IMR-90 (cell line): ENCODE measurements at regions not wholly inside any gene's neighbourhood (a gene's known extent, or its start where the extent isn't known, plus 50 kb on each side); places are given as distances from the start of the nearest gene placed in this dataset.

Experiments
- ATAC-seq: fragments of 200-7000 bp; cut with Tn5 transposase; 2 replicates; pipeline ENCODE4 v1.9.1; 2020; ENCODE audit warnings: low read depth, mild to moderate bottlenecking, moderate library complexity
- BruUV-seq: library from RNA; stranded (reverse); fragments of 400-500 nt; replicated peaks from 2 replicates; lab custom pipeline; 2021; lab: Mats Ljungman, UMichigan
- CTCF ChIA-PET: fragments of 300-600 bp; formaldehyde crosslinking; extraction: SDS; loops from one replicate; lab custom pipeline; 2021; ENCODE audit warnings: antibody characterized with exemption; lab: Yijun Ruan, JAX
- POLR2A ChIA-PET: fragments of 300-600 bp; sonication (Branson Sonifier 250); formaldehyde crosslinking; loops from one replicate; lab custom pipeline; 2022; ENCODE audit warnings: antibody characterized with exemption; ENCODE audit not compliant: unreplicated experiment; lab: Charles Lee
- DNase-seq: peaks from one replicate; pipeline ENCODE4 v3.0.0; 2013
- H2AFZ ChIP-seq: replicated peaks from 2 replicates; pipeline ENCODE3; 2013; ENCODE audit warnings: low read length, mild to moderate bottlenecking; ENCODE audit not compliant: poor library complexity
- H2AK5ac ChIP-seq: 2 replicates; pipeline ENCODE4 v1.6.1; 2013; ENCODE audit warnings: low read depth, low read length, inconsistent platforms
- H2AK9ac ChIP-seq: replicated peaks from 2 replicates; pipeline ENCODE3; 2013; ENCODE audit warnings: mild to moderate bottlenecking, low read depth, low read length, moderate library complexity; ENCODE audit not compliant: poor library complexity
- H2BK120ac ChIP-seq: 2 replicates; pipeline ENCODE4 v1.6.1; 2013; ENCODE audit warnings: low read depth, low read length, inconsistent platforms
- H2BK15ac ChIP-seq: 3 replicates; pipeline ENCODE4 v1.6.1; 2013; ENCODE audit warnings: low read depth, low read length, inconsistent platforms
- H2BK20ac ChIP-seq: 2 replicates; pipeline ENCODE4 v1.6.1; 2013; ENCODE audit warnings: low read depth, mild to moderate bottlenecking, inconsistent platforms, low read length, moderate library complexity
- H2BK5ac ChIP-seq: 2 replicates; pipeline ENCODE4 v1.6.1; 2013; ENCODE audit warnings: mild to moderate bottlenecking, low read depth, low read length, inconsistent platforms; ENCODE audit not compliant: poor library complexity, severe bottlenecking
- H3K14ac ChIP-seq: replicated peaks from 2 replicates; pipeline ENCODE4 v1.6.1; 2013; ENCODE audit warnings: low read depth, low read length, inconsistent platforms
- H3K18ac ChIP-seq: 2 replicates; pipeline ENCODE4 v1.6.1; 2013; ENCODE audit warnings: low read depth, low read length, control low read depth
- H3K23ac ChIP-seq: 2 replicates; pipeline ENCODE4 v1.6.1; 2013; ENCODE audit warnings: low read depth, low read length, inconsistent platforms
- H3K27ac ChIP-seq: 2 replicates; pipeline ENCODE4 v1.5.1; 2013; ENCODE audit warnings: mild to moderate bottlenecking, control low read depth, low read length; ENCODE audit not compliant: insufficient read depth
- H3K27me3 ChIP-seq: 2 replicates; pipeline ENCODE4 v1.6.1; 2013; ENCODE audit warnings: low read length; ENCODE audit not compliant: control insufficient read depth, insufficient read depth
- H3K36me3 ChIP-seq: 2 replicates; pipeline ENCODE4 v1.6.1; 2013; ENCODE audit warnings: low read length, mixed read lengths; ENCODE audit not compliant: control insufficient read depth, insufficient read depth
- H3K4ac ChIP-seq: 2 replicates; pipeline ENCODE4 v1.6.1; 2013; ENCODE audit warnings: low read depth, low read length, inconsistent platforms
- H3K4me1 ChIP-seq: 2 replicates; pipeline ENCODE4 v1.6.1; 2013; ENCODE audit warnings: low read length, mixed read lengths; ENCODE audit not compliant: control insufficient read depth, insufficient read depth
- H3K4me2 ChIP-seq: 2 replicates; pipeline ENCODE4 v1.6.1; 2013; ENCODE audit warnings: low read depth, mild to moderate bottlenecking, control low read depth, low read length, moderate library complexity
- H3K4me3 ChIP-seq: 2 replicates; pipeline ENCODE4 v1.5.1; 2013; ENCODE audit warnings: low read depth, mild to moderate bottlenecking, control low read depth, low read length, moderate library complexity; ENCODE audit not compliant: insufficient read depth
- H3K56ac ChIP-seq: 2 replicates; pipeline ENCODE4 v1.6.1; 2013; ENCODE audit warnings: low read length, inconsistent platforms; ENCODE audit not compliant: insufficient read depth; ENCODE audit errors: extremely low read depth
- H3K79me1 ChIP-seq, 2 experiments: 2 replicates each; pipeline ENCODE4 v1.6.1; 2013; ENCODE audit warnings: low read length in 2 of 2, inconsistent platforms in 1 of 2, low read depth in 1 of 2
- H3K9ac ChIP-seq: 2 replicates; pipeline ENCODE4 v1.6.1; 2013; ENCODE audit warnings: low read depth, low read length, control low read depth
- H3K9me1 ChIP-seq: 2 replicates; pipeline ENCODE4 v1.6.1; 2013; ENCODE audit warnings: low read length, inconsistent platforms; ENCODE audit not compliant: insufficient read depth
- H3K9me3 ChIP-seq: 2 replicates; pipeline ENCODE4 v1.6.1; 2013; ENCODE audit warnings: low read length; ENCODE audit not compliant: control insufficient read depth, insufficient read depth
- H4K20me1 ChIP-seq: 2 replicates; pipeline ENCODE4 v1.6.1; 2013; ENCODE audit warnings: low read length, inconsistent platforms; ENCODE audit not compliant: insufficient read depth
- H4K5ac ChIP-seq: 2 replicates; pipeline ENCODE4 v1.6.1; 2013; ENCODE audit warnings: mild to moderate bottlenecking, low read depth, low read length, control low read depth
- H4K8ac ChIP-seq, 2 experiments: 2 replicates each; pipeline ENCODE4 v1.6.1; 2013; ENCODE audit warnings: low read depth in 2 of 2, low read length in 2 of 2, control low read depth in 1 of 2, inconsistent platforms in 1 of 2
- H4K91ac ChIP-seq: 2 replicates; pipeline ENCODE4 v1.6.1; 2013; ENCODE audit warnings: low read depth, low read length, inconsistent platforms; ENCODE audit not compliant: insufficient read depth
- CEBPB ChIP-seq: IDR thresholded peaks from 2 replicates; pipeline ENCODE4 v1.6.1; 2012; ENCODE audit warnings: low read depth, low read length, improper control_type of control experiment
- FOS ChIP-seq: fragments of 150-350 bp; IDR thresholded peaks from 2 replicates; pipeline ENCODE4 v1.6.1; 2016; ENCODE audit warnings: low read depth, low read length
- WGBS, 2 experiments: methylation state at CpG; one replicate each; pipeline versions ENCODE4 v1.1.5 to v1.1.7; 2013; ENCODE audit warnings: missing lambda C conversion rate in 2 of 2; ENCODE audit not compliant: insufficient read length in 1 of 2; ENCODE audit errors: extremely low coverage in 2 of 2; 5-methylcytosine and 5-hydroxymethylcytosine counted together
- dilution Hi-C: fragments of 300-500 bp; cut with HindIII; formaldehyde crosslinking; loops from one replicate; pipeline ENCODE4 v1.14.3; 2018; ENCODE audit warnings: low sequenced_read_pairs; ENCODE audit not compliant: unreplicated experiment
- in situ Hi-C: fragments of 300-500 bp; cut with MboI; formaldehyde crosslinking; loops from 3 replicates; pipeline ENCODE4 v1.14.3; 2019; ENCODE audit warnings: low sequenced_read_pairs, inconsistent platforms, mixed read lengths
- intact Hi-C: fragments of 100-400 bp; cut with micrococcal nuclease; formaldehyde crosslinking; loops from 2 replicates; pipeline ENCODE4 v1.10.0; 2022
- TF ChIP-seq, protein P1 (sequence below): conservative IDR thresholded peaks from 2 replicates; pipeline ENCODE4 v1.5.1; 2012; ENCODE audit warnings: mild to moderate bottlenecking, low read depth, low read length, improper control_type of control experiment

GRCh38 chr3:153244961-153245360 lies 82.9 kb downstream of the RAP2B start:
- H4K91ac ChIP-seq: no peak overlapping the region
- H3K23ac ChIP-seq: no peak overlapping the region
- peaks cover 3% of the 10 kb centered on the region; the same call in 1 of the 2 replicates for H3K9me3 ChIP-seq
- H3K4me2 ChIP-seq: peak overlapping the region; percentile 52; the same call in 1 of the 2 replicates
- H3K9me1 ChIP-seq: peaks cover 2% of the 10 kb centered on the region; the same call in 1 of the 2 replicates
- H2AK5ac ChIP-seq: no peak overlapping the region
- H4K8ac ChIP-seq: 0 out of 4 replicates have a peak overlapping the region, but pooled peaks of 1 of the 2 experiments have one; percentile 20
- CTCF ChIA-PET: no interaction called here
- TF ChIP-seq, protein P1, sequence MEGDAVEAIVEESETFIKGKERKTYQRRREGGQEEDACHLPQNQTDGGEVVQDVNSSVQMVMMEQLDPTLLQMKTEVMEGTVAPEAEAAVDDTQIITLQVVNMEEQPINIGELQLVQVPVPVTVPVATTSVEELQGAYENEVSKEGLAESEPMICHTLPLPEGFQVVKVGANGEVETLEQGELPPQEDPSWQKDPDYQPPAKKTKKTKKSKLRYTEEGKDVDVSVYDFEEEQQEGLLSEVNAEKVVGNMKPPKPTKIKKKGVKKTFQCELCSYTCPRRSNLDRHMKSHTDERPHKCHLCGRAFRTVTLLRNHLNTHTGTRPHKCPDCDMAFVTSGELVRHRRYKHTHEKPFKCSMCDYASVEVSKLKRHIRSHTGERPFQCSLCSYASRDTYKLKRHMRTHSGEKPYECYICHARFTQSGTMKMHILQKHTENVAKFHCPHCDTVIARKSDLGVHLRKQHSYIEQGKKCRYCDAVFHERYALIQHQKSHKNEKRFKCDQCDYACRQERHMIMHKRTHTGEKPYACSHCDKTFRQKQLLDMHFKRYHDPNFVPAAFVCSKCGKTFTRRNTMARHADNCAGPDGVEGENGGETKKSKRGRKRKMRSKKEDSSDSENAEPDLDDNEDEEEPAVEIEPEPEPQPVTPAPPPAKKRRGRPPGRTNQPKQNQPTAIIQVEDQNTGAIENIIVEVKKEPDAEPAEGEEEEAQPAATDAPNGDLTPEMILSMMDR: no peak
- TF ChIP-seq CEBPB (peak; percentile 93), FOS (peak; percentile 34)
- no peaks in the 10 kb centered on the region for H3K79me1 ChIP-seq
- WGBS, 2 experiments: no CpG with 5 or more reads among the region's 3 CpGs
- peak overlapping the region; percentile 57 for H2BK120ac ChIP-seq
- H3K36me3 ChIP-seq: no peaks in the 10 kb centered on the region
- H2BK5ac ChIP-seq: peak overlapping the region; percentile 9
- H3K56ac ChIP-seq: no peak overlapping the region
- H3K4me1 ChIP-seq: peaks cover 7% of the 10 kb centered on the region
- POLR2A ChIA-PET: no interaction called here
- in situ Hi-C loops: no loop called here
- no peak overlapping the region for H3K9ac ChIP-seq
- DNase-seq (peak; percentile 82), ATAC-seq (peak; percentile 47)
- no peaks in the 10 kb centered on the region for H4K20me1 ChIP-seq
- no peak overlapping the region for H4K5ac ChIP-seq
- no peak overlapping the region for H3K14ac ChIP-seq
- no peak overlapping the region for H3K27ac ChIP-seq
- no peak overlapping the region for H2AK9ac ChIP-seq
- intact Hi-C loops: loop anchor here (5.0 kb wide), 2 partner anchors 37 to 203 kb away; no protein-coding TSS in a partner anchor
- H3K27me3 ChIP-seq: no peaks in the 10 kb centered on the region
- H2BK20ac ChIP-seq: no peak overlapping the region
- BruUV-seq: no TSS peak
- H3K4me3 ChIP-seq: no peak overlapping the region
- no peak overlapping the region for H3K4ac ChIP-seq
- no peak overlapping the region for H3K18ac ChIP-seq
- dilution Hi-C loops: no loop called here
- no peak overlapping the region for H2AFZ ChIP-seq
- H2BK15ac ChIP-seq: no peak overlapping the region
